ENCODE measurements at regions not wholly inside any gene's neighbourhood (a gene's known extent, or its start where the extent isn't known, plus 50 kb on each side); places are given as distances from the start of the nearest gene placed in this dataset.

GRCh38 chr2:105150231-105150630 is 91.3 kb upstream of the GPR45 start:
- DNase-seq = no peak

- no peak for DNase-seq
Observed at GRCh38 chr2:105154119-105154818, 87.3 kb upstream of the GPR45 start.

- DNase-seq = no peak
Observed at GRCh38 chr2:105156166-105156565, 85.4 kb upstream of the GPR45 start.

GRCh38 chr2:105158002-105158401 is 83.5 kb upstream of the GPR45 start:
- DNase-seq = no peak

GRCh38 chr2:105166688-105167087 is 74.9 kb upstream of the GPR45 start:
- no peak for DNase-seq

- no peak for DNase-seq
Observed at GRCh38 chr2:105168543-105168942, 73.0 kb upstream of the GPR45 start.

- no peak for DNase-seq
Observed at GRCh38 chr2:105175231-105175630, 66.3 kb upstream of the GPR45 start.

- DNase-seq = no peak
Observed at GRCh38 chr2:105176429-105176828, 65.1 kb upstream of the GPR45 start.

GRCh38 chr2:105177008-105177407 is 64.5 kb upstream of the GPR45 start:
- no peak for DNase-seq

- DNase-seq = no peak
Observed at GRCh38 chr2:105177536-105178254, 63.8 kb upstream of the GPR45 start.

- peak; percentile 13 for DNase-seq
Observed at GRCh38 chr2:105179469-105180372, 61.8 kb upstream of the GPR45 start.

GRCh38 chr2:105180491-105180972 is 61.0 kb upstream of the GPR45 start:
- DNase-seq = no peak

GRCh38 chr2:105181282-105181681 is 60.3 kb upstream of the GPR45 start:
- DNase-seq = no peak

- DNase-seq = no peak
Observed at GRCh38 chr2:105183555-105184323, 57.8 kb upstream of the GPR45 start.

- no peak for DNase-seq
Observed at GRCh38 chr2:105184420-105184819, 57.1 kb upstream of the GPR45 start.

GRCh38 chr2:105186967-105187498 is 54.5 kb upstream of the GPR45 start:
- DNase-seq = no peak

GRCh38 chr2:105187531-105187930 is 54.0 kb upstream of the GPR45 start:
- DNase-seq = no peak

GRCh38 chr2:105188343-105188742 is 53.2 kb upstream of the GPR45 start:
- no peak for DNase-seq

Measured in GF-D8 (cell line).